Stimulated activated CD8-positive, alpha-beta memory T cell treated with anti-CD3 and anti-CD28 coated beads, Interleukin-15, amount 100 ng/mL, for 24 hours (primary cell): ENCODE measurements at regions not wholly inside any gene's neighbourhood (a gene's known extent, or its start where the extent isn't known, plus 50 kb on each side); places are given as distances from the start of the nearest gene placed in this dataset.
"Not testable (repeated sequence)": the region's sequence is repeated elsewhere in the genome, so short reads cannot be mapped to it uniquely, and the experiment has no call there.

ENCODE experiments used
- DNase-seq: peaks from one replicate; pipeline ENCODE4 v3.0.0-alpha.2; 2020; ENCODE audit warnings: low read depth

DNA sequence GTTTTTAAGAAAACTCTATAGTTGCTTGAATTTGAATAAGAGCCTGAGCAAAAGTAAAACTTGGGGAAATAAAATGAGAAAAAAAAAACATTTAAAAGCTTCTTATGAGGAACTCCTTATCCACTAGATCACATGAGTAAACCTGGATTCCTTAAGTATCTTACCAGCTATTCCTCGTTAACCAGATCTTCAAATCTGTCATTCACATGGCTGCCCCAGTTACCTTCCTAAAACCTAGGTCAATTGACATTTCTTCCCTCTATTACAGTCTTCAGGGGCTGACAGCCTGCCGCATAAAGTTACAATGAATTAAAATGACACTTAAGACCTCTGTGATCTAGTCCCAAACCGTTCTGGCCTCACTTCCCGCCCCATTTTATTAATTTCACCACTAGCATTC, 583.6 kb downstream of the NR2F2 start:
- no peak for DNase-seq

DNA sequence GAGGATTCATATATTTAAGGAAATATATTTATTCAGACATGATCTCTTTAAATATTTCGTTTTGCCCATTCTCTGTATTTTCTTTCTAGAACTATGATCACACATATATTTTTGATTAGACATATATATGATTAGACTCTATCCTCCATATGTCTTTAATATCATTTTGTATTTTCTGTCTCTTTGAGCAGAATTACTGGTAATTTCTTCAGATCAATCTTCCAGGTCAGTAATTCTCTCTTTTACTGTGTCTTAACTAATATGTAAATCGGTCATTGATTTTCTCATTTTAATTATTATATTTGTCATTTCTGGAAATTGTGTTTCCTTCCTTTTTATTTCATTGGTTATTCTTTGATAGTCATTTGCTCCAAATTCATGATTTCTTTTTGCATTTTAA, 586.2 kb downstream of the NR2F2 start:
- no peak for DNase-seq

DNA sequence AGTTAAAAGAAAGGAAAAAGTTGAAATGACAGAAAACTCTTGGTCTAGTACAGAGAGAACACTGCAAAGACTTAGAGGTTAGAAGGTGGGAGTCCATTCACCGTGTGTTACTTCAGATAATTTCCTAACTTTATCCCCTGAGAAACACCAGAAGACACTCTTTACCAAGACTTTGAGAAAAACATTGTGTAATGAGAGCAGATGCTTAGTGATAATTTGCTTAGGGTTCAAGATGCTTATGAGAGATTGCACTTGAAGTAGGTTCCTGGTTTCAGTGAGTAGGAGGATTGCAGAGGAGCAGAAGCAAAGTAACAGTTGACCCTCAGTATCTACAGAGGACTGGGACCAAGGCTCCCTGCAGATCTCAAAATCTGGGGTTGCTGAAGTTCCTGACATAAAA, 594.1 kb downstream of the NR2F2 start:
- no peak for DNase-seq

DNA sequence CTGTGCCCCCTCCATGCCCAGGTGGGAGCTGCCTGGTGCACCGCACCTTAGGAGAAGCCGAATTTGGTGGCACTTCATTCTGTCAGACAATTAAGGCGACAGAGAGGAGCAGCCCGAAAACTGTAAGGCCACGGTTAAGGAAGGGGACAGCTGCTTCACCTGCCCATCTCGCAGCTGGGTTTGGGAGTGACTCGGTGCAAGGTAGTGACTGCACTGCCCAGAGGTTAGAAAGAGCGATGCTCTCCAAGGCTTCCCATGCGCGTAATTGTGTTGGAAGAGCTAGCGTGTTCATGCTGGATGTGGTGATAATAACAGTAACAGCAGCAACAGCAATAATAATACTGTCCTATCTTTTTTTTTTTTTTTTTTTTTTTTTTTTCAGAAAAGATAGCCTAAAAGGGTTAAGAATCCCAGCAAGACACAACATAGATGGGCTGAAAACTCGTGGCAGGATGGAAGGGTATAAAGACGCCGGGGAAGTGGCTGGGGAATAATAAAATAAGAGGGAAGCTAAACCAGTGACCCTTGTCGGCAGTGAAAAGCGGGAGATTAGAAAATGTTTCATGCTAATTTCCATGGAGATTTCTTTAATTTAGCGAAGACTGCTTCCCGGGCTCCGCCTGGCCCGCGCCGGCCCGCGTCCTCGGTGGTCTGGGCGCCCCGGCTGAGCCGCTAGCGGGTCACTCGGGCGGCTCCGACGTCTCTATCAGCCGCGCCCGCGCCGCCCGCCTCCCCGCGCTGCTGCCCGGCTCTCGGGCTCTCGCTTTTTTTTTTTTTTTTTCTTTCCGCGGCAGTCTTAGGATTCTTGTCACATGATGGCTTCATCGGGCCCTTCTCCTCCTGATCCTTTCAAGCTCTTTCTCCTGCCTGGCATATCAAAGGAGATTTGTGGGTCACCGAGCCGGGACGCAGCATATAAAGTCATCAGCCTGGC, 617.1 kb downstream of the NR2F2 start:
- no peak for DNase-seq

DNA sequence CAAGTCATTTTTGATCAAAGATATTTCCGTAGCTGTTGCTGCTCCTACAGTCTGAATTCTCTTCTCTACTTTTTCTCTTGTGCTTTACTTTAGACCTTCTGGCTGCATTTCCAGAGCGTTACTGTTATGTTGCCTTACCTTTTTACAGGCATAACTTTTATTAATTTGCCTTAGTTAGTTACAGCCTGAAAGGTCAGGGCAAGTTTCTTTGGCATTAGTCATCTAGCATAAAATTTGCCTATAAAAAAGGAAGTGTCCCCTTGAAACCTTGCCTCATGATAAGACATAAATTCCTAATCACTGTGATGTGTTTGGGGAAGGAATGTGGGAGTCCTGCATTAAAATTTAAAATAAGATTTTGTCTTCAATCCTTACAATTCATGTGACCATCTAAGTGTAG, 618.5 kb downstream of the NR2F2 start:
- no peak for DNase-seq

DNA sequence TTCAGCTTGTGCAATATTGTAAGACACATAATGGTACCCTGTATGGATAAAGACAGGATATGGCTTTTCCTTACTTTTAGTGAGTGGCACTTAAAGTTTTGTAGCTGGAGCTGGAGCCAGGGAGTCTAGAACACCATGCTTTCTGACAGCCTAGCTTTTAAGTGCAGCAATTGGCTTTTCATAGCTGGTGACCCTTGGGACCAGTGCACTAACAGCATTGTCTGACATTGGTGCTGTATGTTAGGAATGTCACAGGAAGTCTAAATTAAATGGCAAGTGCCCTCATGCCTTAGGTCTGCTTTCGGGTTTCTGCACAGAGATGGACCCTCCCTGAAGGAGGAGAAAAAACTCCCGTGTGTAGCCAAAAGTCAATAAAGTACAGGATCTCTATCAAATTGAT, 628.2 kb downstream of the NR2F2 start:
- DNase-seq = no peak

DNA sequence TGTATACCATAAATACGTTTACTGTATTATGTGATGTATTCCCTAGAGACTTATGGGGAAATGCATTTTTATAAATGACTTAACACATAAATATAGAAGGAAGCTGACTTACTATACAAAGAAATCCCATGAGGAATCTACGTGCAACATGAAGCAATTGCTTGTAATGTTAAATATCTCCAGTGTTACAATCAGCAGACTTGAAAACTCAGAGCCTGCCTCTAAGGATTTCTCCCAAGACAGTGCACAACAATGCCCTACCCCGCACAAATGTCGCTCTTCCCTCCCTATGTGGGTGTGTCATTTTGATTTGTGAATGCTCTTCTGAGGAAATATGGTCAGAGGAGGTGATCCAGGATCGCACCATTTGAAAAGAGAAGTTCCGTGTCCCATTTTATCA, 629.0 kb downstream of the NR2F2 start:
- DNase-seq = no peak

DNA sequence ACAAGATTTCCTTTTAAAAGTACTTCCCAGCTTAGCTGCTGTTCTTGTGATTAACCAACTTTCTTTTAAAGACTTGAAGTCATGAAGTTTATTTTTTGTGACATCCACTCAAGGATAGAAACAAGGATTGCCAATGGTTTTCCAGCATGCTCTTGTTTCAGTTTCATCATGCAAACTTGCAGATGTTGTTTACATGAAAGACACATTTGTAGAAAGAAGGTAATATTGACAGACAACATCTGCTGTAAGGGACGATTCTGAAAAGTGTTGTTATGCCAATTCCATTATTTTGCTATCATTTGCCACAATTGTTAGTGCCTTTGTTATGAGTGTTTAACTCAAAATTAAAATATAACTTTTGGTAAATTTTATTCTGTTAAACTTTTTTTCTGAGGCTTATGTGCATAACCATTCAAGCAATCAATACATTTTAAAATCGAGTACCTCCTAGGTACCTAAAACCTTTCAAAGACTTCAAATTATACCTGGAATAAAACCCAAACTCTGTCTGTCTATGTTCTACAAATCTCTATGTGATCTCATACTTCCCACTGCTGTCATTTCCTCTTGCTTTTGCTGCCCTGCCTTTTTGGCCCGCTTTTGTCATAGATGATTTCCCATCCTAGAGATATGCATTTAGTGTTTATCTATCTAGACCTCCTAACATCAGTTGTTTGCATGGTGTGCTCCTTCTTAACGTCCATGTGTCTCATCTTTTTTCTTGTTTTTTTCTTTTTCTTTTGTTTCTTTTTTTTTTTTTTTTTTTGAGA, 630.4 kb downstream of the NR2F2 start:
- no peak for DNase-seq

DNA sequence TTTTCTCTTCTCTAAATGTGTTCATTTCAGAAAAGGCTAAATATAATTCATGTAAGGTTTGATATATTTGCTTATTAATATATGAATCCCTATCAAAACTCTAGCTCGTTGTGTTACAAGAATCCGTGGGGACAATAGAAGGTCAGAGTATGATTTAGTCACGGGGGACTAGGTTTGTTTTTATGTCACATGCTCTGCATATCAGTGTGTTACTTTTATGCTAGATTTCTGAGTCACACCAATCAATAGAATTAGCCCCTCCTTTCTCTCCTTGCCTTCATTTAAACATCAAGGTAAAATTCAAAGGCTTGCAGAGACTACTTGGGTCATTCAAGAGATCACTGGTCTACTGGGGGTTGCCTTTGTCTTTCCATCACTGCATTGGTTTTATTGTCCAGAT, 636.1 kb downstream of the NR2F2 start:
- DNase-seq = no peak

DNA sequence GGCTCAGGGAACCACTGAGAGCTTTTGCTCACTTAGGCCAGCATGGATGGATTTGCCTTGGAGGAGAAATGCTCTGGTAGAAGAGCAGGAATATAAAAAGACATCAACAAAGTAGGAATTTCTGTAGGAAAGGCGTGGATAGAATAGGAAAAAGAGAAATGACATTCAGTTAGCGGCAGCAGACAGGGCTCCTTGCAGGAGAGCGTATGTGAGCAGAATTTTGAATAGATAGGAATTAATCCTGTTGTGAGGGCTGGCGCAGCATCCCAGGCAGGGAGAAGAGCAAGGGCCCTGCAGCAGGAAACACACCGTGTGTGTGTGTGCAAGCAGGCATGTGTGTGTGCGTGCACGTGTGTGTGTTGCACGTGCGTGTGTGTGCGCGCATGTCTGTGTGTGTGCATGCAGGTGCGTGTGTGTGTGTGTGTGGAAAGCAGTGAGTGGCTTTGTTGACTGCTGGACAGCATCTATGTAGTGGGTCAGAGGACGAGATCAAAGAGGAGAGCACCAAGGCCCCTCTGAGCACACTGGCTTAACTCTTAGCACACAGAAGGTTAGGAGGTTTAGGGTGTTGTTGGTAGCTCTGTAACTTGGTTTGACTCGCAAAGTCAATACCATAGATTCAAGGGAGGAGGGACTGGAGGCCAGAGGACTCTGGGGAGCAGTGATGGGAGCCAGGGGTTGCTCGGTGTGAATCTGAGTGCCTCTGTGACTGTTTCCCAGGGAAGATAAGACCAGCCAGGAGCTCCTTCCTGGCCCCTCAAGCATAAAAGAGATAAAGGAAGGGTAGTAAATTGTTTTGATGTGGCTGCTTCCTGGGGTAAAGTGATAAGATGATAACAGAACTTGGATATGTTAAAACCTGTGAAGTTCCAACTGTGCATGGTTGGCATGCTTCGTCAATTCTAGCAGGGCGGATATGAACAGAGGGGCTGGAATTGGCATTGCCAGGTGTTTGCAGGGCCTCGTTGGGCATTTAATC, 639.5 kb downstream of the NR2F2 start:
- no peak for DNase-seq

DNA sequence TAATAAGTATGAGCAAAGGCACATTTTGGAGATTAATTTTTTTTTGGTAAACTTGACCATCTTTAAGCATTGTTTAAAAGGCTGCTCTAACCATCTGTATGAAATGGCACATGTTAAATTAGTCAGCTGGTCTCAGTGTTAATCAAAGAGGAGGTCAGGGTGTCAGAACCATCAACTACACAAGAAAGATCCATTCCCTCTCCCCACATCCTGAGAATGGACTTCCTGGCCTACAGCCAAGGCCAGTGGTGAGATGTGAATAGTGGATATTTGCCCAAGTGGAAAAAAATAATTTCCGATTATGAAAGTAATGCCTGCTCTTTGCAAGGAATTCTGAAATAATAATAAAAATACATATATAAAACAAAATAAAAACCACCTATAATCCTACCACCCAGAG, 641.7 kb downstream of the NR2F2 start:
- DNase-seq = no peak

DNA sequence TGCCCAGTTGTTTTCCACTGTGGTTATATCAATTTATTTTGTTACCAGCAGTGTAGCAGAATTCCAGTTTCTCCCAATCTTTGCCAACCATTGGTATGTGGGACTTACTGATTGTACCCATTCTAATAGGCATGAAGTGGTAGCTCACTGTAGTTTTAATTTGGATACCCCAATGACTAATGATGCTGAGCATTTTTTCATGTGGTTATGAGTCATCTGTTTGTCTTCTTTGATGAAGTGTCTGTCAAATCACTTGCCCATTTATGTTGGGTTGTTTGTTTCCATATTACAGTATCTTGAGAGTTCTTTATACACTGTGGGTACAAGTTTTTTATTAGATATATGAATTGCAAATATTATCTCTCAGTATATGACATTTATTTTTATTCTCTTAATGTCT, 644.3 kb downstream of the NR2F2 start:
- no peak for DNase-seq

DNA sequence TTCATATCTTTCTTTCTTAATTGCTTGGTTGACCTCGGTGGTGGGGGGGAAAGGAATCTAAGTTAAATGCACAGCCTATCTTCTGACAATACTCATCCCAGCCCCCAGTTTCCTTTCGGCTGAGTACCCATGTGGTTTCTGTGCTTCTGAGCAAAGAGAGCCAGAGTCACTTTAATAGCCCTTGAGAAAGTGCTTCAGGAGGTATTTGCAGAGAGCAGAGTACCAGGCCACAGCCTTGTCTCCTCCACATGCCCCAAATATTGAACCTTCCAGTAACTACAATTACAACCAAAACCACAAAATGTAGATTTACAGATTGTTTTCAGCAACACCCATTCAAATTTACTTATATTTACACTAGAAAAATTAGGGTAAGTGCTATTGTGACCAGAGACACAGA, 647.4 kb downstream of the NR2F2 start:
- no peak for DNase-seq

DNA sequence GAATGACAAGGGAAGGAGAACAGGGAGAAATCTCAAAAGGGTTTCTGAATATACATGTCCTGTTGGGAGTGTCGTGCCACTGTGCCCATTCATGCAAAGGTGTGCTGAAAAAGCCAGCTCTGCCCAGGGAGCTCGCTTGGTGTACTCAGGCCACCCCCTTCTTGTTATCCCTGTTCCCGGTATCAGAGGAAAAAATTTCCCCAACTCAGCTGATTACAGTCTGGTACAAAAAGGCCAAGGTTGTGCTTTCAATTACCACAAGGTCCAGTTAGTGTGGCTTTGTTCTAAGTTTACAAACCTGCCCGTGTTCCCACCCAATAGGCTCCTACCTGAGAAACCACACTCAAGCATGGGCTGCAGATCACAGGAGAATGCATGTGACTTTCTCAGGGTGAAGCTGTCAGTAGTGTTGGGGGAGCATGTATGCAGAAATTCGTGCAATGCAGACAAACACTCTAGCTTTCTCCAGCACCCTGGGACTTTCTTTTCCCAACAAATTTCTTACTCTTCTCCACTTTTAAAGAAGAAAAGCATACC, 648.5 kb downstream of the NR2F2 start:
- DNase-seq = no peak

DNA sequence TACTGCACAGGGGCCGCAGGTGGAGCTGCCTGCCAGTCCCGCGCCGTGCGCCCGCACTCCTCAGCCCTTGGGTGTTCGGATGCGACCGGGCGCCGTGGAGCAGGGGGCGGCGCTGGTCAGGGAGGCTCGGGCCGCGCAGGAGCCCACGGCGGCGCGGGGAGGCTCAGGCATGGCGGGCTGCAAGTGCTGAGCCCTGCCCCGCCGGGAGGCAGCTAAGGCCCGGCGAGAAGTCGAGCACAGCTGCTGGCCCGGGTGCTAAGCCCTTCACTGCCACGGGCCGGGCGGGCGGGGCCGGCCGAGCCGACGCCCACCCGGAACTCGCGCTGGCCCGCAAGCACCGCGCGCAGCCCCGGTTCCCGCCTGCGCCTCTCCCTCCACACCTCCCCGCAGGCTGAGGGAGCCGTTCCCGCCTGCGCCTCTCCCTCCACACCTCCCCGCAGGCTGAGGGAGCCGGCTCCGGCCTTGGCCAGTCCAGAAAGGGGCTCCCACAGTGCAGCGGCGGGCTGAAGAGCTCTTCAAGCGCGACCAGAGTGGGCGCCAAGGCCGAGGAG, 653.7 kb downstream of the NR2F2 start:
- not testable (repeated sequence) for DNase-seq

DNA sequence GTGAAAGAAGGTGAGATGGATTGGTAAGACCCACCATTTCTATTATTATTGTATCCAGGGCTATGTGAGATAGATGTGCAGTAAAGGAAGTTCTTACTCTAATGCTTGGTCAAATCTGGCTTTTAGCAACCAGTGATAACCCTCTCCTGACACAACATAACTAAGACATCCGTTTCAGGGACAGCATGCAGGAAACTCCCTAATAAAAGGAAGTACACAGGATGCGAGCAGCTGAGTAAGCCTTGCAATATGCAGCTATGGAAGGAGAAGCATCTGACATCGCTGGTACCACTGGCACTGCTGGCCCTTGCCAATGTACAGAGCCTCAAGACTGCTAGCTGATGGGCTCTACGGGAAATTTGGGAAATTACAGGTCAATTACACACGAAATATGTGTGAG, 662.3 kb downstream of the NR2F2 start:
- no peak for DNase-seq

DNA sequence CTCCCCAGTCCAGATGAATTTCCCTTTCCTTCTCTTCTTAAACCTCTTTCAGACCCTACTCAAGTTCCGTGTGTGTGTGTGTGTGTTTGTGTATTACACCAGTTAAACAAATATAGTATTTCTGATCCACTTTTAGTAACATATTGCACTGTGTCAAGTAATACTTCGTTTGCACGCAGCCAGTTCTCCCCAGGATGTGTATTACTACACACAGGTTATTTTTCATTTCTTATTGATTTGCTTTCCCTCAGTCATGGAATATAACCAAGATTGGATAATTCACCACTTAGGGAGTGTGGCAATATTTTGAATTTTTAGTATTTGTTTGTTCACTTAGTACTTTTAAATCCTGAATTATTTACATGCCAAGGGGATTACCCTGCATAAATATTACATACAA, 667.0 kb downstream of the NR2F2 start:
- DNase-seq = no peak

DNA sequence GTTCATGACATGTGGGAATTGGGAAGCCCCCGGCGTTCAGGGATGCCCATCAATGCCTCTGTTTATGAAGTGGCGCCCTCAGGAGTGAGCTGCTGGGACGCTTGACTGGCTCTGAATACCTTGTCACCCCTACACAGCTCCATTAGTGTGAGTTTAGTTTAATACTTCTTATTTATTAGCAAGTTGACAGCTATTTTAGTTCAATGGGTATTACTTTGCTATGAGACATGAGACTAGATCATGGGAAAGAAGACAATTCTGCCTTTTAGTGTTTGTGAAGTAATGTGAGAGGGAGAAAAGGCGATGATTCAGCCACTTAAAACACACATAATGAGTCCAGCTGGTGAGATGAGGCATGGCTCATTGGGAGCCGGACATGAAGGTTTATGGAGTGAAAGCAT, 678.5 kb downstream of the NR2F2 start:
- DNase-seq = no peak

DNA sequence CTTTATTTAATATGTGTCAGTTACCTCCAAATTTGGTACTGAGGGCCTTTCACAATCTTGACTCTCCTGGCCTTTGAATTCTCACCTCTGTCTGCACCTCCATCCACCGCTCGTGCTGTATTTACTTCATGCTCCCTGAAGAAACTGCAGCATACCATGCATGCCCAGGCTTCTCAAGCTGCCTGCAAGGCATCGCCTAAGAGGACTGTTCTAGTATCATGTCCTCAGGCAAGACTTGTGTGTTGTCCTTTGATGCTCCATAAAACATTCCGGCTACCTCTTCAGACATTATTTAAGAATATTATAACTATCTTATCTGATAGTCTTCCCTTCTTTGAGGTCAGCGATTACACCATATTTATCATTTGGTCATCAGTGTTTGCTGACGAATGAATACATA, 682.5 kb downstream of the NR2F2 start:
- DNase-seq = no peak

DNA sequence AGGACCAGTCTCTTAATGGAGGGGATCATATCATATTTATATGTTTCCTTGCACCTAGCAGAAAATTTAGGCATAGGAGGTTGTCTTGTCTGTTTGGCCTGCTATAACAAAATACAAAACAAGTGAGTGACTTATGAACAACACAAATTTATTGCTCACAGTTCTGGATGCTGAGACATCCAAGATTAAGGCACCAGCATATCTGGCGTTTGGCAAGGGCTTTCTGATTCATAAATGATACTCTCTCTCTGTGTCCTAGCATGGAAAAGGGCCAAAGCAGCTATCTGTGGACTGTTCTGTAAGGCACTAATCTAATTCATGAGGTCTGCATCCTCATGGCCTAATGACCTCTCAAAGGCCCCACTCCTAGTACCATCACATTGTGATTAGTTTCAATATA, 683.0 kb downstream of the NR2F2 start:
- no peak for DNase-seq

DNA sequence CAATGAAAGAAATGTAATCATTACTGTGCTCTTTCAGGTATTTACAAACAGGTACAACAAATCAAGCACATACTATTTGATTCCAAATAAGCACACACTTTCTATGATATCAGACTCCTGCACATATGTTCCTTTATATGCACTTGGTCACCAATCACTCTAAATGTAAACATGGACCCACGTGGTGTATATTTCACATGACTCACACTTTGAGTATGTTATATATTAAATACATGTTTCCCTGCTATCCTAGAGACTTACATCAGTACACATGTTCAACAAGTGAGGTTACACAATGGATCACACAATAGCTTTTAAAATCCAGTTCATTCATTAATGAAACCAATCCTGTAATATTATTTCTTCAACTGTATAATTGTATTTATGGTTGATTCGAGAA, 683.5 kb downstream of the NR2F2 start:
- no peak for DNase-seq

DNA sequence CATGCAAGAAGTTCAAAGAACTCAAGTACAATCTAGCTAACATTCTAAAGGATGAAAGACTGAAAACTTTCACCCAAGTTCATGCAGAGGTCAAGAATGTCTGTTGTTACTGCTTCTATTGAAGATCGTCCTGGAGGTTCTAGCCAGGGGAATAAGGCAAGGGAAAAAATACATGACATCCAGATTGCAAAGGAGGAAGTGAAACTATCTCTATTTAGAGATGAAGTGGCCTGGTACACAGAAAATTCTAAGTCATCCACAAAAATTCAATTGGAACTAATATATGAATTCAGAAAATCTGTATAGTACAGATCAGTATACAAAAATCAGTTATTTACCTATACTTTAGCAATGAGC, 693.0 kb downstream of the NR2F2 start:
- no peak for DNase-seq
